ENCODE measurements at regions not wholly inside any gene's neighbourhood (a gene's known extent, or its start where the extent isn't known, plus 50 kb on each side); places are given as distances from the start of the nearest gene placed in this dataset.
"Not testable (repeated sequence)": the region's sequence is repeated elsewhere in the genome, so short reads cannot be mapped to it uniquely, and the experiment has no call there.

DNA sequence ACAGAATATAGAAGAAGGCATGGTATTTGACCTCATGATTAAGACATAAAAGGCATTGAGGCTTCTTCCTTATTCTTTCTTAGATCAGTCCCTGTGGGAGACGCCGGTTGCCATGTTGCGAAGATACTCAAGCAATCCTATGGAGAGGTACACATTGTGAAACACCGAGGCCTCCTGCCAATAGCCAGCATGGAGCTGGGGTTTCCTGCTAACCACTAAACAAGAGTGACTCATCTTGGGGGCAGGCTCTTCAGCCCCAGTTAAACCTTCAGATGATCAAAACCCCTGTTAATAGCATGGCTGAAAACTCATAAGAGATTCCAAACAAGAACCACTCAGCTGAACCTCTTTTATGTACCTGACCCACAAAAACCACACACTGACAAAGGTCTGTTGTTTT, 478.8 kb downstream of the CD83 start:
- no peak for TF ChIP-seq CTCF (IDR thresholded peaks at IDR 0.05; ENCODE audit: low read depth, low read length)
- peak; percentile 58 to 92 for DNase-seq (ENCODE audit: low read depth in 2 of 2)
- H3K4me3 ChIP-seq (replicated peaks in 1 of 2; ENCODE audit: low read depth in 2 of 2, low read length in 2 of 2) = no peak overlapping the region

DNA sequence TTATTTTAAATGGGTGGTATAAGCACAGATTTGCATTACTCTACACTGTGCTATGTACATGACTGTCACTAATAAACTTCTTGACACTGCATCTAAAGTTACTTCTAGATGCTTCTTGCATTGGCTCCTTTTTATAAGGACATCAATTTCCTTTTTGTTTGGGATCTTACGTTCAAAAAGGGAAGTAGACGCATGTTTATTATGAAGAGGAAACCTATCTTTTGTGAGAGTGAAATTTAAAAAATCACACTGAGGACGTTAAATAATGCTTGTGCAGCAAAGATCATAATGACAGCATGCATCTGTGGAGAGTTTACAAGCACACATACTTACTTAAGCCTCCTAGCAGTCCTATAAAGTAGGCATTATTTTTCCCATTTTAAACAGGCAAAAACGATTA, 479.5 kb downstream of the CD83 start:
- no peak overlapping the region for H3K4me3 ChIP-seq (replicated peaks in 1 of 2; ENCODE audit: low read depth in 2 of 2, low read length in 2 of 2)
- TF ChIP-seq CTCF (IDR thresholded peaks at IDR 0.05; ENCODE audit: low read depth, low read length) = no peak
- no peak for DNase-seq (ENCODE audit: low read depth in 2 of 2)

DNA sequence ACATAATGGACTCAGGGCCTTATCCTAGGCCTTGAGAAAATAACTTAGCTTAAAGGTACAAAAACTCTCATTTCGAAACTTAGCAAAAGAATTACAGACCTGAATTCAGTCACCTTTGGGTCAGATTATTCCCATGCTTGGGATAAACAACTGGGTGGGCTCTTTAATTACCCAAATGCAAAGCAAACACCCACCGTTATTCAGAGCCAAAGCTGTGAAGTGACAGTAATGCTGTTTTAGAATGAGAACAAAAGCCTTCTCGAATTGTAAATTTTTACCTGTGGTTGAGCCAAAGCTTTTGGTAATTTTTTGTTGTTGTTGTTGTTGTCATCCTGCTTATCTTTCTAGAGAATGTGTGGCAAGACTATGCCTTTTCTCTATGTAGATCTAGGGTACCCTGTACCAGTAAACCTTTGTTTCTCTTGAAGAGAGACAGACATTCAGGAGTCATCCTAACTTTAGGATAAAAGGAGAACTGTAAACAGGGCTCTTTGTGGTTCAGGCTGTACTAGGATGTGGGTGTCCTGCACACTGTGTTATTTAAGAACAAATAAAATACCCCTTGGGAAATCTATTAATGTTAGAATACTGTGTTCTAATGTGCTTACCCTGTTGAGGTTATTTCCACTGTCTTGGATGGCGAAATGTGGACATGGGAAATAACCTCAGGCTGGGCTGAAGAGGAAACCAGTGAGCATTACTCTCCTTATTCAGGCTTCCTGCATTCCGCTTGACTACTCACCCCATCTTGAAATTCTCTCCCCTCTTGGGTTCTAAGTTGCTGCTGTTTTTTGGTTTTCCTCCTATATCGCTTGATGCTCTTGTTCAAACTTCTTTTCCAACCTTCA, 480.7 kb downstream of the CD83 start:
- DNase-seq (ENCODE audit: low read depth in 2 of 2) = no peak
- no peak for TF ChIP-seq CTCF (IDR thresholded peaks at IDR 0.05; ENCODE audit: low read depth, low read length)
- H3K4me3 ChIP-seq (replicated peaks in 1 of 2; ENCODE audit: low read depth in 2 of 2, low read length in 2 of 2) = no peak overlapping the region

DNA sequence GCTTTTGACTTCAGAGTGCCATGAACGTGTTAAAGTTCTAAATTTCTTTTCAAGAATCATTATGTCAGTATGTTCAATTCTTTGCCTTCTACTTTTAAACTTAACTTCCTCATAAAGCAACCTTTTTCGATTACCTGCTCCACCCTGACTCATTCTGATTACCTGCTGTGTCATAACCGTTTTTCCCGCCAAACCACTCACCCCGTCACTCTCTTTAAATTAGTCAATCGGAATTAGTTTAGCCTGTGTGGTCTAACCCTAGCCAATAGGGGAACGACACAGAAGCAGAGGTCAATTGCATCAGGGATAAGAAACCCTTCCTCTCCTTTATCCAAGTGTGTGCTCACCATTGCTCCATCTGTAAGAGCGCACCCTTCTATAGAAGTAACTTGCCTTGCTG, 482.7 kb downstream of the CD83 start:
- DNase-seq (ENCODE audit: low read depth in 2 of 2); H3K4me3 ChIP-seq (replicated peaks in 1 of 2; ENCODE audit: low read depth in 2 of 2, low read length in 2 of 2): not testable (repeated sequence)

- no peak for TF ChIP-seq CTCF (IDR thresholded peaks at IDR 0.05; ENCODE audit: low read depth, low read length)
- DNase-seq (ENCODE audit: low read depth in 2 of 2) = no peak
Observed at GRCh38 chr6:14601490-14601889, 483.9 kb downstream of the CD83 start.

GRCh38 chr6:14606353-14606752, 488.8 kb downstream of the CD83 start:
- no peak for DNase-seq (ENCODE audit: low read depth in 2 of 2)
- no peak for TF ChIP-seq CTCF (IDR thresholded peaks at IDR 0.05; ENCODE audit: low read depth, low read length)
- no peak overlapping the region for H3K4me3 ChIP-seq (replicated peaks in 1 of 2; ENCODE audit: low read depth in 2 of 2, low read length in 2 of 2)

More at GRCh38 chr6:14601490-14601889, 483.9 kb downstream of the CD83 start:
- H3K4me3 ChIP-seq (replicated peaks in 1 of 2; ENCODE audit: low read depth in 2 of 2, low read length in 2 of 2) = no peak overlapping the region

- no peak for TF ChIP-seq CTCF (IDR thresholded peaks at IDR 0.05; ENCODE audit: low read depth, low read length)
- H3K4me3 ChIP-seq (replicated peaks in 1 of 2; ENCODE audit: low read depth in 2 of 2, low read length in 2 of 2) = no peak overlapping the region
- DNase-seq (ENCODE audit: low read depth in 2 of 2) = no peak
Observed at GRCh38 chr6:14610141-14610540, 492.6 kb downstream of the CD83 start.
